Esophagus muscularis mucosa (tissue), 4 donors: ENCODE measurements at regions not wholly inside any gene's neighbourhood (a gene's known extent, or its start where the extent isn't known, plus 50 kb on each side); places are given as distances from the start of the nearest gene placed in this dataset.

Experiments
- DNase-seq: peaks from one replicate; pipeline ENCODE4 v3.0.0-alpha.2; 2017; ENCODE audit errors: extremely low spot score
- H3K27ac ChIP-seq, 4 donors: fragments of 200-600 bp; sonication (generic); replicated peaks in 1 of 4; 1 replicate in 3 of 4; 2 replicates in 1 of 4; pipeline ENCODE4 v1.5.1; 2016 to 2019; ENCODE audit warnings: mild to moderate bottlenecking in 1 of 4
- H3K27me3 ChIP-seq, 4 donors: fragments of 200-600 bp; sonication (generic); one replicate each; pipeline versions ENCODE4 v1.5.1 to v1.6.0; 2016 to 2019
- H3K36me3 ChIP-seq, 4 donors: fragments of 200-600 bp; sonication (generic); one replicate each; pipeline ENCODE4 v1.5.1; 2016 to 2019
- H3K4me1 ChIP-seq, 4 donors: fragments of 200-600 bp; sonication (generic); one replicate each; pipeline ENCODE4 v1.5.1; 2016 to 2019
- H3K4me3 ChIP-seq, 4 donors: fragments of 200-600 bp; sonication (generic); 1 replicate in 2 of 4; 2 replicates in 2 of 4; pipeline ENCODE4 v1.5.1; 2016 to 2019; ENCODE audit warnings: mild to moderate bottlenecking in 4 of 4, moderate library complexity in 1 of 4
- H3K9me3 ChIP-seq, 4 donors: fragments of 200-600 bp; sonication (generic); 1 replicate in 3 of 4; 2 replicates in 1 of 4; pipeline ENCODE4 v1.5.1; 2016 to 2019
- EP300 ChIP-seq: sonication (generic); formaldehyde crosslinking; IDR thresholded peaks from one replicate; pipeline ENCODE4 v1.6.1; 2017; ENCODE audit warnings: antibody characterized with exemption
- POLR2A ChIP-seq: fragments of 450-650 bp; IDR thresholded peaks from one replicate; pipeline ENCODE4 v1.6.1; 2017; ENCODE audit warnings: antibody characterized with exemption, moderate library complexity, mild to moderate bottlenecking, low read depth
- POLR2AphosphoS5 ChIP-seq, 2 donors: sonication (generic); formaldehyde crosslinking; IDR thresholded peaks; one replicate each; pipeline ENCODE4 v1.6.1; 2017; ENCODE audit warnings: antibody characterized with exemption in 2 of 2
- WGBS: methylation state at CpG from one replicate; pipeline ENCODE4 v1.1.5; 2018; 5-methylcytosine and 5-hydroxymethylcytosine counted together
- intact Hi-C: fragments of 100-400 bp; cut with DNase I; formaldehyde crosslinking; loops from one replicate; pipeline ENCODE4 v1.15.1; 2023
- TF ChIP-seq, protein P1 (sequence below), 3 experiments: fragments of 200-600 bp in 2 of 3; fragments of 450-650 bp in 1 of 3; sonication (generic) in 2 of 3; IDR thresholded peaks; one replicate each; pipeline ENCODE4 v1.5.1; 2017 to 2019; ENCODE audit warnings: antibody characterized with exemption in 3 of 3, mild to moderate bottlenecking in 2 of 3, moderate library complexity in 1 of 3

DNA sequence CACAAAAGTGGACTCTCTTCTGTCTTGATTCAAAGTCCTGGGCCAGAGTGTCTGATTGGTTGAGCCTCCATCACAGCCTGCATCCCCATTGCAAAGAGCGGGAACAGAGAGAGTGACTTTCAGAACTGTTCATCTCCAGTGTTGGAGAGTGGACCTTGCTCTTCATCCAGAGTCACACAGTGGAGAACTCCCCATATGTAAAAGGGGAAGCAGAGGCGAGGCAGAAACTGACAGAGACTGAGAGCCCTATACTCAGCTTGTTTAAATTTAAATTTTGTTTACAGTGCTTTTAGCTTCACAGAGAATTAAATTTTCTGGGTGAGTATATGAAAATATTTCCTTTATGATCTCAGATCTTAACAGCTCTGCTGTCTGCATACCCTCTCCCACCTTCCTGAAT, 70.0 kb upstream of the SSBP2 start:
- Histone ChIP-seq H3K4me1 (peaks cover 6 to 17% (median 10%) of the 10 kb centered on the region in 4 donors), H3K27me3 (no peaks in the 10 kb centered on the region), H3K4me3 (no peak overlapping the region), H3K9me3 (no peaks in the 10 kb centered on the region), H3K36me3 (no peaks in the 10 kb centered on the region), H3K27ac (no peak overlapping the region)
- TF ChIP-seq POLR2AphosphoS5 (IDR thresholded peaks at IDR 0.05) (no peak), POLR2A (no peak), EP300 (no peak)
- TF ChIP-seq, protein P1, sequence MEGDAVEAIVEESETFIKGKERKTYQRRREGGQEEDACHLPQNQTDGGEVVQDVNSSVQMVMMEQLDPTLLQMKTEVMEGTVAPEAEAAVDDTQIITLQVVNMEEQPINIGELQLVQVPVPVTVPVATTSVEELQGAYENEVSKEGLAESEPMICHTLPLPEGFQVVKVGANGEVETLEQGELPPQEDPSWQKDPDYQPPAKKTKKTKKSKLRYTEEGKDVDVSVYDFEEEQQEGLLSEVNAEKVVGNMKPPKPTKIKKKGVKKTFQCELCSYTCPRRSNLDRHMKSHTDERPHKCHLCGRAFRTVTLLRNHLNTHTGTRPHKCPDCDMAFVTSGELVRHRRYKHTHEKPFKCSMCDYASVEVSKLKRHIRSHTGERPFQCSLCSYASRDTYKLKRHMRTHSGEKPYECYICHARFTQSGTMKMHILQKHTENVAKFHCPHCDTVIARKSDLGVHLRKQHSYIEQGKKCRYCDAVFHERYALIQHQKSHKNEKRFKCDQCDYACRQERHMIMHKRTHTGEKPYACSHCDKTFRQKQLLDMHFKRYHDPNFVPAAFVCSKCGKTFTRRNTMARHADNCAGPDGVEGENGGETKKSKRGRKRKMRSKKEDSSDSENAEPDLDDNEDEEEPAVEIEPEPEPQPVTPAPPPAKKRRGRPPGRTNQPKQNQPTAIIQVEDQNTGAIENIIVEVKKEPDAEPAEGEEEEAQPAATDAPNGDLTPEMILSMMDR (IDR thresholded peaks at IDR 0.05): no peak
- intact Hi-C loops: no loop called here
- WGBS: 90% methylated on average over 2 of the region's 2 CpGs
- DNase-seq: no peak

DNA sequence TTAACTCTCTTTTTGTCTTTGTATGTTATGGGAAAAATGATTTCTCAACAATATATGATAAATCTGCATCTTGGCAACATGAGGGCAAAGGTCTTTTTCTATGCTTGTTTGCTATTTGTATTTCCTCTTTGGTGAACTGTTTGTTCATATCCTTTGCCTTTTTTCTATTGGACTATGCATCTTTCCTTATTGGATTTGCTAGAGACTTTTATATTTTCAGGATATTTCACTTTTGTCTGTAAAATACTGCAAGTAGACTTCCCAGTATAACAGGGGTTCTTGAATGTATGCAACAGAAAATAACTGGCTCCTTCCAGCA, 69.4 kb upstream of the SSBP2 start:
- Histone ChIP-seq H3K9me3 (no peaks in the 10 kb centered on the region), H3K4me3 (no peak overlapping the region), H3K27me3 (no peaks in the 10 kb centered on the region), H3K4me1 (peaks cover 4 to 11% (median 8%) of the 10 kb centered on the region in 4 donors), H3K27ac (no peak overlapping the region), H3K36me3 (no peaks in the 10 kb centered on the region)
- intact Hi-C loops: no loop called here
- DNase-seq: no peak
- TF ChIP-seq POLR2A: no peak
- TF ChIP-seq, protein P1 (IDR thresholded peaks at IDR 0.05): no peak
- TF ChIP-seq EP300: no peak
- no peak for TF ChIP-seq POLR2AphosphoS5 (IDR thresholded peaks at IDR 0.05)

DNA sequence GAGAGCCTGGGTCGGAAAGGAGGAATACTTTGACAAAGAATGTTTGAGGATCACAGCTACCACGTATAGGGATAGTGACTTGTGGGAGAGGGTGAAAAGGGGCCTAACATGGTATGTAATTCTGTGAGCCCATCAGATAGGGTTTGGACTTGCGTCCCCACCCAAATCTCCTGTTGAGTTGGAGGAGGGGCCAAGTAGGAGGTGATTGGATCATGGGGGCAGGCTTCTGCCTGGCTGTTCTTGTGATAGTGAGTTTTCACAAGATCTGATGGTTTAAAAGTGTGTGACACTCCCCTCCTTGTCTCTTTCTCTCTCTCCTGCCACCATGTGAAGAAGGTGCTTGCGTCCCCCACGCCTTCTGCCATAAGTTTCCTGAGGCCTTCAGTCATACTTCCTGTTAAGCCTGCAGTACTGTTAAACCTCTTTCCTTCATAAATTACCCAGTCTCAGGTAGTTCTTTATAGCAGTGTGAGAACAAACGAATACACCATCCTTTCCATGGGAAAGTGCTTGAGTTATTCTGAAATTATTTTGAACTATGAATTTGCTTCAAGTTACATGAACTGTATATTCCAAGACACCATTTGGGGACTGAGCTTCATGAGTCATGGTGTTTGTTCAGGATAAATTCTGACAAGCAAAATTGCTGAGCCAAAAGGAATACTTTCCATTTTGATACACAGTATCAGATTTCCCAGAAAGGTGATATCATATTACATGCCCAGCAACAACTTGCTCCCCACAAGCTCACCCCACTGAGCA, 68.8 kb upstream of the SSBP2 start:
- H3K4me1 ChIP-seq: peaks cover 0 to 5% (median 2%) of the 10 kb centered on the region in 4 donors
- H3K9me3 ChIP-seq: no peaks in the 10 kb centered on the region
- H3K4me3 ChIP-seq: no peak overlapping the region
- DNase-seq: no peak
- intact Hi-C loops: no loop called here
- no peaks in the 10 kb centered on the region for H3K36me3 ChIP-seq
- no peaks in the 10 kb centered on the region for H3K27me3 ChIP-seq
- H3K27ac ChIP-seq: no peak overlapping the region
- no peak for TF ChIP-seq POLR2A
- TF ChIP-seq, protein P1 (IDR thresholded peaks at IDR 0.05): no peak
- no peak for TF ChIP-seq POLR2AphosphoS5 (IDR thresholded peaks at IDR 0.05)
- no peak for TF ChIP-seq EP300
- 86% methylated on average over 6 of the region's 6 CpGs for WGBS

DNA sequence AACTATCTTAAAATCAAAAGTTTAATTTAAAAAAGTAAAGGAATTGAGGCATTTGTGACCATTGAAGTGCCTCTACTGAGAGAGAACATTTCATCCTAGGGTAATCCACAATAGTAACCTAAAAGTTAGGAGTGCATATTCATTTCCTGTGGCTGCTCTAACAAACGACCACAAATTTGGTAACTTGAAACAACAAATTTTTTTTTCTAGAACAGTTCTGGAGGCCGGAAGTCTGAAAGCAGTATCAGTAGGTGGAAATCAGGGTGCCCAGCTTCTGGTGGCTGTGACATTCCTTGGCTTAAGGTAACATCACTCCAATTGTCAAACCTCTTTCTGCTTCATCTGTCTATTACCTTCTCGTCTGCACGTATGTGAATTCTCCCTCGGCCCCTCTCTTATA, 67.1 kb upstream of the SSBP2 start:
- 74% methylated on average over 5 of the region's 5 CpGs for WGBS

More for the DNA sequence above, 67.1 kb upstream of the SSBP2 start:
- Histone ChIP-seq H3K4me1 (no peaks in the 10 kb centered on the region), H3K4me3 (no peak overlapping the region), H3K9me3 (no peaks in the 10 kb centered on the region), H3K27ac (no peak overlapping the region), H3K27me3 (no peaks in the 10 kb centered on the region), H3K36me3 (no peaks in the 10 kb centered on the region)
- DNase-seq: no peak
- TF ChIP-seq POLR2AphosphoS5 (IDR thresholded peaks at IDR 0.05): no peak
- TF ChIP-seq POLR2A: no peak
- TF ChIP-seq, protein P1 (IDR thresholded peaks at IDR 0.05): no peak
- no peak for TF ChIP-seq EP300
- intact Hi-C loops: no loop called here
